K562 (cell line): ENCODE measurements at regions not wholly inside any gene's neighbourhood (a gene's known extent, or its start where the extent isn't known, plus 50 kb on each side); places are given as distances from the start of the nearest gene placed in this dataset.

Experiments
- FOSL1 ChIP-seq: fragments of 200-800 bp; sonication (Bioruptor generic); conservative IDR thresholded peaks from 2 replicates; pipeline ENCODE4 v1.6.1; 2016; ENCODE audit warnings: missing genetic modification characterization, missing compliant biosample characterization
- TCF7 ChIP-seq: sonication (generic); IDR thresholded peaks from 2 replicates; pipeline ENCODE4 v1.6.1; 2016; ENCODE audit warnings: antibody characterized with exemption, borderline replicate concordance
- ZNF146 ChIP-seq: IDR thresholded peaks from one replicate; pipeline ENCODE4 v1.6.1; 2018; ENCODE audit warnings: missing compliant biosample characterization; ENCODE audit not compliant: unreplicated experiment

DNA sequence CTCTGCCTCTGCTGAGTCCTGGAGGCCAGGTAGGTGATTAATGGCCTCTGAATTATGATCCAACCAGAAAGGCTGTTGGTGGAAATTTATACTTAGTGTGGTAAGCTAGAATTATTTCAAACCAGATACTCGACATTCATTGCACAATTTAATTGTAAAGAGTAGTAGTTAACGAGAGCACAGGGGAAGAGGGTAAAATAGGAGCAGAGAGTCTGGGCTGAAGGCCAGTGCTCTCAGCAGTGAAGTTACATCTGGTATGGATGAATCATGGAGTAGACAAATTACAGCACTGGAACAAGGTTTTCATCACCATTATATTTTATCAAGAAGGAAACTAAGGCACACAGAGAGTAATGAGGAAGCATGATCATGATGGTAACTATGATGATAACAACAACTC lies 92.5 kb downstream of the TLR4 start:
- no peak for TF ChIP-seq TCF7
- no peak for TF ChIP-seq ZNF146 (CRISPR knock-in tag)
- TF ChIP-seq FOSL1 (tag), result no peak
